ENCODE measurements at regions not wholly inside any gene's neighbourhood (a gene's known extent, or its start where the extent isn't known, plus 50 kb on each side); places are given as distances from the start of the nearest gene placed in this dataset.

- H3K9me3 ChIP-seq (ENCODE audit: control insufficient read depth, low read length, poor library complexity, severe bottlenecking): no peaks in the 10 kb centered on the region
- no peak overlapping the region for H3K4me3 Mint-ChIP-seq
- ATAC-seq: no peak
- no peak for DNase-seq
- H3K27ac Mint-ChIP-seq: no peak overlapping the region
- no peaks in the 10 kb centered on the region for H3K36me3 Mint-ChIP-seq (ENCODE audit: low read depth)
- no peaks in the 10 kb centered on the region for H3K27me3 Mint-ChIP-seq
- peaks cover 14% of the 10 kb centered on the region for H3K4me1 Mint-ChIP-seq
Observed at GRCh38 chr3:177430653-177431052, 233.4 kb upstream of the TBL1XR1 start.

DNA sequence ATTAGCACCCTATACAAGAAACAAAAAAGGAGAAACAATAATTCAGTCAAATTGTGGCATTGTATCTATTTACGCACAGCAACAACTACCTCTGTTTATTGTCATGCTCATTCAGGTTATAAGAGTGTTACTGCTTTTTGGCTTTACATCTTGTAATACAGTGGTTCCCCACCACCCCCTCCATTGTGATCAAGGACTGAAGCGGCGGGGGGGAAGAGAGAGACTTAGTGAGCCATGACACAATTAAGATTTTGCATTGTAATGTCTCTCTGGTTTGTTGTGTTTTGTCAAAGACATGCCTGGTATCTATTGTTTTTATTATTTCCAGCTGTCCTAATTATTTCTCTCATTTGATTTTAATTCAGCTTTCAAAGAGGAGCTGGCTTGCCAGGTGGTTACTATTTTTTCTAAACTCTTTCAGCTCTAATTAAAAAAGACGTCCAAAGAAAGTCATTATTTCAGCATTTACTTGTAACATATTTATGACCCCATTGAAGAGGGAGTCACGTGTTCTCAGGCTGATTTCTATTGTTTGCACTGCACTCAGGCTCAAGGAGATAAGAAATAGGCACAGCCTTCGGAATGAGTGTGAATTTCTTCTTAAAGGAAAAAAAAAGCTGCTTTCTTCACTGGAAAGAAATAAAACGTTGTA, 234.4 kb upstream of the TBL1XR1 start:
- ATAC-seq (no peak), DNase-seq (no peak)
- Mint-ChIP-seq H3K4me1 (peaks cover 9% of the 10 kb centered on the region), H3K27ac (no peak overlapping the region), H3K27me3 (no peaks in the 10 kb centered on the region), H3K36me3 (ENCODE audit: low read depth) (no peaks in the 10 kb centered on the region), H3K4me3 (no peak overlapping the region)
- H3K9me3 ChIP-seq (ENCODE audit: control insufficient read depth, low read length, poor library complexity, severe bottlenecking): no peaks in the 10 kb centered on the region

DNA sequence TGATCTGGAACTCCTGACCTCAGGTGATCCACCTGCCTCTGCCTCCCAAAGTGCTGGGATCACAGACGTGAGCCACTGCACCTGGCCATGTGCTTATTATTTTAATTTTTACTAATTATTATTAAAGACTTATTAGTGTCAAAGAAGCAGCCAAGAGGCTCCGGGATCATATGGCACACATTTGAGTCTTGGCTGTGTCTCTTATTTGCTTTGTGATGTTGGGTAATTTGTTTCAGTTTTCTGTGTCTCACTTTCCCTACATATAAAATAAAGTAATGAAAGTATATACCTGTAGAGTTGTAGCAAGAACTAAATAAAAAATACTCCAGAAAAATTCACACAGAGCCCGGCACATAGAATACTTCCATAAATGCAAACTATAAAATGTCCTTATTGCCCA, 238.0 kb upstream of the TBL1XR1 start:
- no peak overlapping the region for H3K4me3 Mint-ChIP-seq

GRCh38 chr3:177437513-177438337, 240.4 kb upstream of the TBL1XR1 start:
- ATAC-seq (no peak), DNase-seq (no peak)
- Mint-ChIP-seq H3K4me3 (no peak overlapping the region), H3K36me3 (ENCODE audit: low read depth) (no peaks in the 10 kb centered on the region), H3K27me3 (no peaks in the 10 kb centered on the region), H3K27ac (no peak overlapping the region), H3K4me1 (peaks cover 3% of the 10 kb centered on the region)
- H3K9me3 ChIP-seq (ENCODE audit: control insufficient read depth, low read length, poor library complexity, severe bottlenecking): no peaks in the 10 kb centered on the region

More for the DNA sequence above, 238.0 kb upstream of the TBL1XR1 start:
- Mint-ChIP-seq H3K27ac (no peak overlapping the region), H3K4me1 (peaks cover 3% of the 10 kb centered on the region), H3K36me3 (ENCODE audit: low read depth) (no peaks in the 10 kb centered on the region), H3K27me3 (no peaks in the 10 kb centered on the region)
- ATAC-seq (no peak), DNase-seq (no peak)
- no peaks in the 10 kb centered on the region for H3K9me3 ChIP-seq (ENCODE audit: control insufficient read depth, low read length, poor library complexity, severe bottlenecking)

DNA sequence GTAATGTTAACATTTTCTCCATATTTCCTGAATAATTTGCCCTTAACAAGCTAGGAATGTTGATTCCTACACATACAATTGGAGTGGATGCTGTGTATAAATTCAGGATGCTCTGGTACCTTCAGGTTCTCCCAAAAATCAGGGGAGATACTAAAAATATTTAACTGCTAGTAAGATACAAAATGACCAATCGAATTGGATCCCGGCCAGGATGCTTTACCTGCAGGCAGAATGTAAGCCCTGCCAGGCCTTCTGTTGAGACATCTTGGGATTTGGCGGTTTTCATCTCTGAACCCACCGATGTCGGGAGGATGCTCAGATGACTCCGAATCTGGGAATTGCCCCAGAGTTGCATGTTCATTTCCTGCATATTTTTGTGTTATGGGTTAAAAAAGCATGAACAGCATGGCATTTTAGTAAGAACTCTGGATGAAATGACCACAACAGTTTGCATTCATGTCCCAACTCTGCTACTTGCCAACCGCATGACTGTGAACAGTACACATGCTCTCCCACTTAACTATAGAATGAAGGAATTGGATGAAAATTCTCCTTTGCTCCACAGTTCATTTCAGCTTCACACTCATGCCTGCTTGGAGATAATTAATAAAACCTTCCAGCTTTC, 241.4 kb upstream of the TBL1XR1 start:
- Mint-ChIP-seq H3K27me3 (no peaks in the 10 kb centered on the region), H3K27ac (no peak overlapping the region), H3K4me3 (no peak overlapping the region), H3K4me1 (peaks cover 3% of the 10 kb centered on the region), H3K36me3 (ENCODE audit: low read depth) (no peaks in the 10 kb centered on the region)
- no peaks in the 10 kb centered on the region for H3K9me3 ChIP-seq (ENCODE audit: control insufficient read depth, low read length, poor library complexity, severe bottlenecking)
- no peak for ATAC-seq
- DNase-seq: no peak

- no peak for ATAC-seq
- no peaks in the 10 kb centered on the region for H3K27me3 Mint-ChIP-seq
- DNase-seq: no peak
- peaks cover 3% of the 10 kb centered on the region for H3K4me1 Mint-ChIP-seq
- H3K36me3 Mint-ChIP-seq (ENCODE audit: low read depth): no peaks in the 10 kb centered on the region
- H3K27ac Mint-ChIP-seq: no peak overlapping the region
- H3K4me3 Mint-ChIP-seq: no peak overlapping the region
- no peaks in the 10 kb centered on the region for H3K9me3 ChIP-seq (ENCODE audit: control insufficient read depth, low read length, poor library complexity, severe bottlenecking)
Observed at GRCh38 chr3:177439694-177440269, 242.5 kb upstream of the TBL1XR1 start.

- ATAC-seq: no peak
- Mint-ChIP-seq H3K27me3 (no peaks in the 10 kb centered on the region), H3K4me3 (no peak overlapping the region), H3K4me1 (peaks cover 3% of the 10 kb centered on the region), H3K36me3 (ENCODE audit: low read depth) (no peaks in the 10 kb centered on the region), H3K27ac (no peak overlapping the region)
- no peaks in the 10 kb centered on the region for H3K9me3 ChIP-seq (ENCODE audit: control insufficient read depth, low read length, poor library complexity, severe bottlenecking)
- DNase-seq: no peak
Observed at GRCh38 chr3:177440456-177441104, 243.3 kb upstream of the TBL1XR1 start.

- Mint-ChIP-seq H3K4me1 (peaks cover 3% of the 10 kb centered on the region), H3K27ac (no peak overlapping the region), H3K4me3 (no peak overlapping the region), H3K36me3 (ENCODE audit: low read depth) (no peaks in the 10 kb centered on the region), H3K27me3 (no peaks in the 10 kb centered on the region)
- ATAC-seq (no peak), DNase-seq (no peak)
- no peaks in the 10 kb centered on the region for H3K9me3 ChIP-seq (ENCODE audit: control insufficient read depth, low read length, poor library complexity, severe bottlenecking)
Observed at GRCh38 chr3:177441276-177441812, 244.1 kb upstream of the TBL1XR1 start.

DNA sequence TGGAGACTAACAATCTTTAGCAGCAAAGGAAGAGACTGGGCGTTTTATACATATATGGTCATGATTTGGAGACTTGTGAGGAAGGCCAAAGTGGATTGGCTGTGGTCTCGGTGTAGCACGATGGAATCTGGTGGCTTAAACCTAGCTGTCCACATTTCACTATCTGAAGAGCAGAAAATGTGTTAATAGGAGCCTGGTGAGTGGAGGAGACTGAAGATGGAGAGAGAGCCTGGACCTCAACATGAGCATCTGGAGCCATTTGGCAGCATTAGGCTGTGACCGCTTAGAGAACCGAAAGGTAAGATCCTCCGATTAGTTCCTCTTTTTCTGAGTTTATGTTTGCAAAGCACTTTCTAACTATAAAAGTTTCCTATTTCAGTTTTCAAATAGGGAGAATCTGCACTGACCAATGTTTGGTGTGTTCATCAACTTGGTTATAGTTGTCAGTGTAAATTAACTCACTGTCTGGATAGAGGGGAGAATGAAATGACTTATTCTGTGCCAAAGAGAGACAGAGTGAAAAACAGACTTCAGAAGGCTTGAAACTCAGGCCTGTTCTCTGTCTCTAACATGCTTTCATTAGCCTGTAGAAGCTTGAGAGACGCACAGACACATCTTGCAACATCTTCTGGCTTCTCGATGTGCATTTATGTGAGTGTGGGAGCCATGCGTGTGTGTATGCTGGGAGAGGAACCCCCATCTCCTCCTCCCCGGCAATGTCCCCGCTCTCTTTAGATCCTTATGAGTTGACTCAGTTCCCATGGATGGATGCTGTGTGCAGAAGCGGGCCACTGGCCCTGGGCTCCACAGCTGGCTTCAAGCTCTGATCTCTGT, 244.7 kb upstream of the TBL1XR1 start:
- H3K27ac Mint-ChIP-seq: no peak overlapping the region
- H3K36me3 Mint-ChIP-seq (ENCODE audit: low read depth): no peaks in the 10 kb centered on the region
- H3K4me1 Mint-ChIP-seq: peaks cover 2% of the 10 kb centered on the region
- ATAC-seq (peak; percentile 44), DNase-seq (no peak)
- no peaks in the 10 kb centered on the region for H3K9me3 ChIP-seq (ENCODE audit: control insufficient read depth, low read length, poor library complexity, severe bottlenecking)
- no peak overlapping the region for H3K4me3 Mint-ChIP-seq
- H3K27me3 Mint-ChIP-seq: no peaks in the 10 kb centered on the region

GRCh38 chr3:177443469-177443868, 246.2 kb upstream of the TBL1XR1 start:
- H3K36me3 Mint-ChIP-seq (ENCODE audit: low read depth): no peaks in the 10 kb centered on the region
- DNase-seq (no peak), ATAC-seq (no peak)
- H3K4me1 Mint-ChIP-seq: peaks cover 3% of the 10 kb centered on the region
- no peak overlapping the region for H3K4me3 Mint-ChIP-seq
- H3K27ac Mint-ChIP-seq: no peak overlapping the region
- H3K27me3 Mint-ChIP-seq: no peaks in the 10 kb centered on the region
- no peaks in the 10 kb centered on the region for H3K9me3 ChIP-seq (ENCODE audit: control insufficient read depth, low read length, poor library complexity, severe bottlenecking)

- Mint-ChIP-seq H3K27ac (peak overlapping the region; percentile 75), H3K27me3 (no peaks in the 10 kb centered on the region), H3K4me1 (peaks cover 12% of the 10 kb centered on the region), H3K36me3 (ENCODE audit: low read depth) (no peaks in the 10 kb centered on the region), H3K4me3 (no peak overlapping the region)
- no peaks in the 10 kb centered on the region for H3K9me3 ChIP-seq (ENCODE audit: control insufficient read depth, low read length, poor library complexity, severe bottlenecking)
- DNase-seq (no peak), ATAC-seq (no peak)
Observed at GRCh38 chr3:177444696-177445095, 247.4 kb upstream of the TBL1XR1 start.

DNA sequence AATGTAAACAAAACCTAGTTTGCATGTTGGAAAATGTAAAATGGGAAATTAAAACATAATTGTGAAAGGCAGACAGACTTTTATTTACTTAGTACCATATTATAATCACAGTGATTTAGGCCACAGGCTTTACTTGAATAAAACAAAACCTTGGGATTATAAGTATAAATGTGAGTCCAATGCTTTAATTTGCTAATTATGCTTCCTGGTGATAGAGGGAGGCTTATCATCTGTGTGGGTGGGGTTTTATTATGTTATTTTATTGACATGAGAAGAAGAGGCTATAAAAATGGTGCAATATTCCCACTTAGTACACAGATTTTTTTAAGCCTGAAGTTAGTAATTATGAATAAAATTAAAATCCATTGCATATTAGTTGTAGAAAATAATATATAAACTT, 248.3 kb upstream of the TBL1XR1 start:
- no peak overlapping the region for H3K4me3 Mint-ChIP-seq
- no peaks in the 10 kb centered on the region for H3K27me3 Mint-ChIP-seq
- DNase-seq (no peak), ATAC-seq (no peak)
- no peaks in the 10 kb centered on the region for H3K9me3 ChIP-seq (ENCODE audit: control insufficient read depth, low read length, poor library complexity, severe bottlenecking)
- peaks cover 12% of the 10 kb centered on the region for H3K4me1 Mint-ChIP-seq
- no peak overlapping the region for H3K27ac Mint-ChIP-seq
- H3K36me3 Mint-ChIP-seq (ENCODE audit: low read depth): no peaks in the 10 kb centered on the region
